Aorta (tissue), 5 donors: ENCODE measurements at regions not wholly inside any gene's neighbourhood (a gene's known extent, or its start where the extent isn't known, plus 50 kb on each side); places are given as distances from the start of the nearest gene placed in this dataset.
"Not testable (repeated sequence)": the region's sequence is repeated elsewhere in the genome, so short reads cannot be mapped to it uniquely, and the experiment has no call there.

Experiments
- ATAC-seq: fragments of 200-7000 bp; cut with Tn5 transposase; one replicate; pipeline ENCODE4 v1.9.1; 2022; ENCODE audit warnings: moderate library complexity; ENCODE audit not compliant: low FRiP score
- DNase-seq, 2 donors: peaks; one replicate each; pipeline ENCODE4 v3.0.0-alpha.2; 2020
- H3K27ac ChIP-seq, 2 donors: one replicate each; pipeline ENCODE4 v1.5.1; 2013; ENCODE audit warnings: low read length in 2 of 2, mild to moderate bottlenecking in 2 of 2, moderate library complexity in 2 of 2, control low read depth in 1 of 2, inconsistent platforms in 1 of 2, low read depth in 1 of 2
- H3K27me3 ChIP-seq, 2 donors: one replicate each; pipeline ENCODE4 v1.6.1; 2013; ENCODE audit warnings: control low read depth in 1 of 2, low read length in 1 of 2, mild to moderate bottlenecking in 1 of 2, moderate library complexity in 1 of 2; ENCODE audit not compliant: insufficient read depth in 2 of 2, control insufficient read depth in 1 of 2
- H3K36me3 ChIP-seq, 2 donors: one replicate each; pipeline ENCODE4 v1.6.1; 2013; ENCODE audit warnings: control low read depth in 1 of 2, low read length in 1 of 2, mild to moderate bottlenecking in 1 of 2; ENCODE audit not compliant: insufficient read depth in 2 of 2, control insufficient read depth in 1 of 2
- H3K4me1 ChIP-seq, 2 donors: one replicate each; pipeline ENCODE4 v1.6.1; 2013; ENCODE audit warnings: low read length in 2 of 2, control low read depth in 1 of 2, mild to moderate bottlenecking in 1 of 2, moderate library complexity in 1 of 2; ENCODE audit not compliant: insufficient read depth in 2 of 2, control insufficient read depth in 1 of 2
- H3K4me3 ChIP-seq, 2 donors: one replicate each; pipeline ENCODE4 v1.5.1; 2013; ENCODE audit warnings: low read length in 2 of 2, control low read depth in 1 of 2, mild to moderate bottlenecking in 1 of 2
- H3K9me3 ChIP-seq: one replicate; pipeline ENCODE4 v1.6.1; 2013; ENCODE audit warnings: mild to moderate bottlenecking, low read length; ENCODE audit not compliant: control insufficient read depth
- WGBS, 2 donors: extraction: QIAGEN DNeasy Blood & Tissue Kit; methylation state at CpG; one replicate each; pipeline ENCODE4 v1.1.7; 2013; 5-methylcytosine and 5-hydroxymethylcytosine counted together
- intact Hi-C, 2 donors: fragments of 100-400 bp; cut with DNase I; formaldehyde crosslinking; loops; one replicate each; pipeline versions ENCODE4 v1.14.2 to v1.15.0; 2022
- donor health status: healthy with polysubstance abuse.
- donor health status: Bipolar disorder and iron deficiency.
- donor health status: DM: no; HTN: no; CAD: no.
- donor health status: DM: no; HTN: no; CAD: no.
- donor health status: DM: yes; HTN: yes; CAD: no.

DNA sequence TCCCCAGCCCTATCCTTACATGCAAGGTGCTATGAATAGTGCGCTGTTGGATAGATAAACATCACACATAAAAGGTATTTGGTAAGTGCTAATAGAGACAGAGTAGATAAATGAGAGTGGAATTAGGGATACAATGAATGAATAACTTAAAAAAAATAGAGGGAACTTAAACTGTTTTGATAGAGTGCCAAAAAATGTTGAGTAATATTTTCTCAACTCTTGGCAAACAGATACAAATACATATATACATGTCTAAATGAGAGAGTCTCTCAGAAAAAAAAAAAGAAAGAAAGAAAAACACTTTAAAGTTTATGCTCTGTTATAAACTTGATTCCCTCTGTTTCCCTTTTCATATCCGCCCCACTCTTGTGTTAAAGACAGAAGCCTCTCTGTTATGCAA, 667.4 kb downstream of the ROBO2 start:
- Histone ChIP-seq H3K36me3 (no peaks in the 10 kb centered on the region), H3K4me1 (no peaks in the 10 kb centered on the region), H3K27me3 (no peaks in the 10 kb centered on the region), H3K4me3 (no peak overlapping the region), H3K27ac (no peak overlapping the region), H3K9me3 (peaks cover 1% of the 10 kb centered on the region)
- no peak for ATAC-seq
- DNase-seq: no peak
- 79% methylated on average over 2 of the region's 2 CpGs for WGBS, 2 donors
- intact Hi-C loops: no loop called here

- Histone ChIP-seq H3K4me1 (no peaks in the 10 kb centered on the region), H3K27me3 (no peaks in the 10 kb centered on the region), H3K27ac (no peak overlapping the region), H3K4me3 (no peak overlapping the region), H3K9me3 (peaks cover 1% of the 10 kb centered on the region), H3K36me3 (no peaks in the 10 kb centered on the region)
- 75 to 77% methylated on average over 2 of the region's 2 CpGs for WGBS, 2 donors
- intact Hi-C loops: no loop called here
- ATAC-seq (no peak), DNase-seq (no peak)
Observed at GRCh38 chr3:77709155-77709554, 669.3 kb downstream of the ROBO2 start.

GRCh38 chr3:77718311-77718710, 678.4 kb downstream of the ROBO2 start:
- Histone ChIP-seq H3K4me3 (no peak overlapping the region), H3K36me3 (no peaks in the 10 kb centered on the region), H3K9me3 (no peaks in the 10 kb centered on the region), H3K27ac (no peak overlapping the region), H3K4me1 (no peaks in the 10 kb centered on the region), H3K27me3 (peaks cover 0 to 2% of the 10 kb centered on the region in 2 donors)
- intact Hi-C loops: no loop called here
- no peak for DNase-seq
- no peak for ATAC-seq
- WGBS, 2 donors: 56 to 72% methylated on average over 2 of the region's 2 CpGs

DNA sequence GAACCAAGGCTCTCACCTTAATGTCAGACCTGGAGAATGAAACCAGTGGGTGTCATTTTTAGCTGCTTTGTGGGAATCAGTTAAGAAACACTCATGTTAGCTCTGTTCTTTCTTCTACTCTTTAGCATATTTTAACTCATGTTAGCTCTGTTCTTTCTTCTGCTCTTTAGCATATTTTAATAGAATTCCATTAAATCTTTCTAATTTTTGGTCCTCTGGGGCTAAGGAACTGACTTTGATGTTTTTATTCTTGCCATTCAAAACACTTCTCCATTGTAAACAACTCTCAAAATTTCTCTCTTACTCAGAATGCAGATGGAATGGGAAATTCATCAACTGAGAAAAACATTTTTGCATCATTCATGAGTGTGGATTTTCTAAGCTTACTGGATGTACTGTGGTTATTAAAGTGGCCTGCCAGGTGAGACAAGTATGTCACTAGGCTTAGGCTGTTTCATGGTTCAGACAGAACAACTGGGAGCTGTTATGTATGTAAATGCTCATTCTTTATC, 680.6 kb downstream of the ROBO2 start:
- Histone ChIP-seq H3K9me3 (no peaks in the 10 kb centered on the region), H3K27me3 (peaks cover 0 to 2% of the 10 kb centered on the region in 2 donors), H3K27ac (no peak overlapping the region), H3K4me3 (no peak overlapping the region), H3K4me1 (no peaks in the 10 kb centered on the region), H3K36me3 (no peaks in the 10 kb centered on the region)
- no peak for ATAC-seq
- intact Hi-C loops: no loop called here
- DNase-seq: no peak

DNA sequence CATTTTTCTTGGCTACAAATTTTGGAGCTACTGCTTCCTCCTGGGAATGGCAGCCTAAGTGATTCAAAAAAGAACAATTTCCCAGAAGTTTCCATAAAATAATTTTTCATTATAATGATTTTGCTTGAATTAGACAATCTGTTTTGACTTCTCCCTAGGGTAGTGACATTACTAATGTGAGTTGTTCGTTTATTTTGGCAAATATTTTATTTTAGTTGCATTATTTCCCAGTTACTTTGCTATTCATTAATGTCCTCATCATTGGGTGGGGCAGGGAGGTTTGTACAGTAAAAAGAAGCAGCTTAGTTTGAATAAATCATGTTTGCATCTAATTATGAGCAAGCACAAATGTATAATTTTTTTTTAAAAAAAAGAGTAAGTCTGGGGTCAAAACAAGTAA, 686.6 kb downstream of the ROBO2 start:
- Histone ChIP-seq H3K4me1 (no peaks in the 10 kb centered on the region), H3K27ac (no peak overlapping the region), H3K9me3 (no peaks in the 10 kb centered on the region), H3K36me3 (no peaks in the 10 kb centered on the region), H3K4me3 (no peak overlapping the region), H3K27me3 (peaks cover 0 to 2% of the 10 kb centered on the region in 2 donors)
- WGBS, 2 donors: 3 to 5% methylated on average over 1 of the region's 1 CpG
- no peak for ATAC-seq
- DNase-seq: no peak
- intact Hi-C loops: no loop called here

GRCh38 chr3:77746048-77746447, 706.1 kb downstream of the ROBO2 start:
- H3K4me3 ChIP-seq: no peak overlapping the region
- H3K27me3 ChIP-seq: no peaks in the 10 kb centered on the region
- no peaks in the 10 kb centered on the region for H3K36me3 ChIP-seq
- ATAC-seq (no peak), DNase-seq (no peak)
- H3K27ac ChIP-seq: no peak overlapping the region
- intact Hi-C loops: no loop called here
- H3K4me1 ChIP-seq: no peaks in the 10 kb centered on the region
- 61 to 72% methylated on average over 1 of the region's 1 CpG for WGBS, 2 donors
- H3K9me3 ChIP-seq: no peaks in the 10 kb centered on the region

DNA sequence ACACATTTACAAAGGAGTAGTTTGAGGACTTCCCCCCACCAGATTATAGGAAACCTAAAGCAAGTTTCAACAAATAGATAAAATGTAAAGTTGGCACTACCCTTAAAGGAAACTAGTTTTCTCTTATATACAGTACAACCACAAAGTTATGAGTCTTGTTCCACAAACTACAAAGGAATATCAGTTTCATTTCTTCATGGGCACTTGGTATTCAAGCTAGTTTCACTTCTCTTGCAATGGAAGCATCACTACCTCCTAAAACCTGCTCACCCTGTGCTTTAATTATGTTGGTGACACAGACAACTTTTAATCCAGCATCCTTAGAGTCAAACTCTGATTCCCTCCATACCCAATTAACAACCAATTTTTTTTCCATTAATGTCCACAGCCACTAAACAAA, 707.0 kb downstream of the ROBO2 start:
- Histone ChIP-seq H3K36me3 (no peaks in the 10 kb centered on the region), H3K27me3 (no peaks in the 10 kb centered on the region), H3K27ac (no peak overlapping the region), H3K4me1 (no peaks in the 10 kb centered on the region), H3K4me3 (no peak overlapping the region), H3K9me3 (no peaks in the 10 kb centered on the region)
- intact Hi-C loops: no loop called here
- DNase-seq (no peak), ATAC-seq (no peak)

DNA sequence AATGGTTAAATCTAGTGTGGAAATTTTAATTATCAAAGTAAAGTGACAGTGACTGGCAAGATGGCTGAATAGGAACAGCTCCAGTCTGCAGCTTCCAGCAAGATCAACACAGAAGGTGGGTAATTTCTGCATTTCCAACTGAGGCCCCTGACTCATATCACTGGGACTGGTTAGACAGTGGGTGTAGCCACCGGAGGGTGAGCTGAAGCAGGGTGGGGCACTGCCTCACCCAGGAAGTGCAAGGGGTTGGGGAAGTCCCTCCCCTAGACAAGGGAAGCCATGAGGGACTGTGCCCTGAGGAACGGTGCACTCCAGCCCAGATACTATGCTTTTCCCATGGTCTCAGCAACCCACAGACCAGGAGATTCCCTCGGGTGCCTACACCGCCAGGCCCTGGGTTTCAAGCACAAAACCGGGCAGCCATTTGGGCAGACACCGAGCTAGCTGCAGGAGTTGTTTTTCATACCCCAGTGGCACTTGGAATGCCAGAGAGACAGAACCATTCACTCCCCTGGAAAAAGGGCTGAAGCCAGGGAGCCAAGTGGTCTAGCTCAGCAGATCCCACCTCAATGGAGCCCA, 716.6 kb downstream of the ROBO2 start:
- intact Hi-C loops, DNase-seq: not testable (repeated sequence)
- 90 to 91% methylated on average over 6 of the region's 6 CpGs for WGBS, 2 donors

DNA sequence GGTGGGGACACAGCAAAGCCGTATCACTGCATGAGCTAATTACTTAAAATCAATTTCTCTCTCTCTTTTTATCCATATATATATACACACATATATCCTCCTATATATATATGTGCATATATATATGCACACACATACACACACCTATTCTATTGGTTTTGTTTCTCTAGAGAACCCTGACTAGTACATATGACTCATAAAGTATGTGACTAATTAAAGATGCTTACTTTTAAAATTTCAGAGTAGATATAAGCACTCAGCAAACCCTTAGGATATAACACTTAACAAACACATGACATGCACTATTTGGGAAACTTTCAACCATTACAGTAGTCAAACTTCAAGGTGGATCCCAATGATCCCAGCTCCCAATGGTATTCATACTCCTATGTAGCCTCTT, 732.6 kb downstream of the ROBO2 start:
- H3K27me3 ChIP-seq: no peaks in the 10 kb centered on the region
- no peaks in the 10 kb centered on the region for H3K9me3 ChIP-seq
- ATAC-seq (no peak), DNase-seq (no peak)
- H3K4me3 ChIP-seq: no peak overlapping the region
- 79 to 89% methylated on average over 1 of the region's 1 CpG for WGBS, 2 donors
- intact Hi-C loops: no loop called here
- no peaks in the 10 kb centered on the region for H3K36me3 ChIP-seq
- H3K4me1 ChIP-seq: no peaks in the 10 kb centered on the region
- no peak overlapping the region for H3K27ac ChIP-seq

More for the DNA sequence above, 716.6 kb downstream of the ROBO2 start:
- not testable (repeated sequence) for H3K36me3 ChIP-seq, H3K4me3 ChIP-seq, ATAC-seq, H3K4me1 ChIP-seq, H3K27ac ChIP-seq, H3K27me3 ChIP-seq, H3K9me3 ChIP-seq
